HG02885 (cell line): ENCODE measurements at regions not wholly inside any gene's neighbourhood (a gene's known extent, or its start where the extent isn't known, plus 50 kb on each side); places are given as distances from the start of the nearest gene placed in this dataset.

Experiments
- ATAC-seq: cut with Tn5 transposase; IDR thresholded peaks from one replicate; pipeline ENCODE4 v1.9.1; 2021; ENCODE audit warnings: mild to moderate bottlenecking; ENCODE audit not compliant: unreplicated experiment, poor library complexity

DNA sequence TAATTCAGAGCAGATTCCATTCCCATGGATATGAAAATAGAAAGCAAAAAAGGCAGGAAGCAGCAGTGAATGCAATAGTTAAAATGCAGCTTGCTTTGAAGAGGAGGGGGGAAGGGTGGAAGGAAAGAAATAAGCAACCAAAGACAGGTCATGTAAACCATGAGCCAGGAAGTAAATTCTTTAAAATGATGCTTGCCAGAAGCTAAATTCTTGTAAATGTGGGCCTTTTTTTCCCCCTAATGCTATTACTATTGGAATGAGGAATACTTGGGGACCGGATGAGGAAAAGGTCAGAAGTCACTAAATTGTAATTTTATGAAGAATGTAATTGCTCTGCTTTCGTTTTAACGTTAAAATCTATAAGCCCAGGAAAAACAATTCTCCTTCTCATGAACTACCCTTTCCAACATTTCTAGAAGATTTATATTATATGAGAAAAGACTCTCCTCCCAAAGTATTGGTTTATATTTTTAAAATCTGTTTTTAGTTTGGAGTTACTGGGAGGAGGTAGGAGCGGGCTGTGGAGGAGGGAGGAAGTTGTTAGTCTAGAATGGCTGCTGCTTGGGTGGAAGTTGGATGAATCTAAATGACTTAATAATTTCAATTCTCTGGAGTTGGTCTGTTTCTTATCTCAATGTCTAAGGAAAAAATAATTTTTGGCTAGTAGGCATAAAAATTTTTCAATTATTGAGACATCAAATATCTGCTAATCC, 77.6 kb upstream of the PCDH18 start:
- no peak for ATAC-seq

DNA sequence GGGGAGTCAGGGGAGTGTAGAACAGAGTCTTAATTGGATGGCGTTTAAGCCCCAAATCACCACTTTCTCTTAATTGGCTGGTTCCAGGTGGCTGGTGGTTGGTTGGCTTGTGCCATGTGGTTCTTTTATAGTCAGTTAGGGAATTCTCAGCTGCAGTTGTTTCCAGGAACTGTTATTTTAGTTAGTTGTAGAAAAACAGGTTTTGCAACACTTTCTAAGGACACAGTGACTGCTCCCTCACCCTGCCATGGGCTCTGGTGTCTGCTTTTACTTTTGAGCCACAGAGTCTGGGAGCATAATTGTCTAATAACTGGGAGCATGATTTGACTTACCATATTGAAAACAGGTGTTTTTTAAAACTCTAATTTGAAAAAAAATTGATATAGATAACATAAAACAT, 75.8 kb upstream of the PCDH18 start:
- ATAC-seq: no peak

DNA sequence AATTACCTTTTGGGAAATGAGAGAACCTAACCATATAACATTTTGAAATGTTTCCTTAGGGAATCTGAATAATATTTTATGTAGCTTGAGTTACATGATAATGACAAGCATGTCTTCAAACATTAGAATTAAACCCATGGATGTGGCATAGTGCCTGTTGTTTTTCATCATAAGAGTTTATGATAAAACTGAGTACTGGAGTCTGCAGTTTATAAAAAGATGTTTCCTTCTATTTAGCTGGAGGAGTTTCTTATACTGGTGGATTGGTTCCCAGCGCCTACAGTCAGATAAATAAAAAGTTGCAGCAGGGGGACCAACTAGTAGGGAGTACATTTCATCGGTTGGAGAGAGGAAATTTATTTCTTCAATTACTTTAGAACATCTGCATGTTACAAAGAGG, 70.1 kb upstream of the PCDH18 start:
- no peak for ATAC-seq

DNA sequence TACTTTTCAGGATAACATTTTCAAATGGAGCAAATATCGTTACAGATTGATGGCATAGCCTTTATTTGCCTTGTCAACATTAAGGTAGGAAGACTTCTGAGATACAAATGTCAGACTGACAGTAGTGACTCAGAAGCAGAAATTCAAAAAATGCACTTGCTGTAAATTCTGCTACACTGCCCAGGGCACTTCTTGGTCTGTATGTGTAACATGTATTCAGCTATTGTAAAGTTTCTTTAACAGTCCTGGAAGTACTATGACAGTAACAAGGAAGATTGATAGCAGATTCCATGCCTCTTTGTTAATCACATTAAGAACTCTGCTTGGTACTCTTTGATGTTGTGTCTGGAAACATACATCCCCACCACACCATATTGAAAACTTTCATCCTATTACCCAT, 69.6 kb upstream of the PCDH18 start:
- ATAC-seq: no peak

DNA sequence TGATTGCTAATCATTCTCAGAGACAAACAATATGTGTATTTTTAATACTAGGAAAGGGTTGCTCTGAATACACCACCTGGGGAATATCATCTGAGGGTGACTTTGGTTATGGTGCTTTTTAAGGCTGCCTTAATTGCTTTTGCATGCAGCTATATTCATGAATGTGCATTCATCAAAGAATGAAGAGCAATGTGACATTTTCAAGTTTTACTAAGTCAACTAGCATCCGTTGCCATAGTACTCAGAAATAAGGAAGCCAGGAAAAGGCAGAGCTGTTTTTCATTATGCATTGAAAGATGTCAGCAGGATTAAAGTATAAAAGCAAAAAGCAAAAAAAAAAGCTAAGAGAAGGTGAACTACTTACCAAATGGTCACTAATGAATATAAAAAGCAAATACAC, 67.4 kb upstream of the PCDH18 start:
- ATAC-seq: no peak

DNA sequence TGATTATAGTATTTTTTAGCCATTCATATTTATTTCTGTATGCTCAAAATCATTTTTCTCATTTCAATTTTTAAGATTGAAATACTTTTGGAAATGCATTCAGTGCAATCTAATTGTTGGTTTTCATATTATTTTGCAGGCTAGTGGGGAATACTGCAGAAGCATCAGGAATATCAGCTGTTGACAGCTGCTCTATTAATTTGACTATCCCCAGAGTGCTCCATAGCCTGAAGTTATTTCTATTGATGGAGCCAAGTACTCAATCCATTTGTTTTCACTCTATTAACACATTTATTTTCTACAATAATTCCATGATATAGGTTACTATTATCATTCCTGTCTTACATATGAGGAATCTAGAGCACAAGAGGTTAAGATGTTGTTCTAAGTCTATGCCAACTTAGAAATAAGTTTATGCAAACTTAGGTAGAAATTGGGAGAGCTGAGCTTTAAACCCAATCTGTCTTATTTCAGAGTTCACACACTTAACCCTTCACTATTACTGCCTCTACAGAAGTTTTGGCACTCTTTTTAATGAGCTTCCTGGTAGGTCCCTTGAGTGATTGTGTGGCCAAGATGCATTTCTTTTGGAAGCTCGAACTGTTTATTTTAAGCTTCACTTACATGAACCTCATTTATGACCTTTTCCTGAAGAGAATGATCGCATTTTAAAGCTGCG, 65.6 kb upstream of the PCDH18 start:
- no peak for ATAC-seq

DNA sequence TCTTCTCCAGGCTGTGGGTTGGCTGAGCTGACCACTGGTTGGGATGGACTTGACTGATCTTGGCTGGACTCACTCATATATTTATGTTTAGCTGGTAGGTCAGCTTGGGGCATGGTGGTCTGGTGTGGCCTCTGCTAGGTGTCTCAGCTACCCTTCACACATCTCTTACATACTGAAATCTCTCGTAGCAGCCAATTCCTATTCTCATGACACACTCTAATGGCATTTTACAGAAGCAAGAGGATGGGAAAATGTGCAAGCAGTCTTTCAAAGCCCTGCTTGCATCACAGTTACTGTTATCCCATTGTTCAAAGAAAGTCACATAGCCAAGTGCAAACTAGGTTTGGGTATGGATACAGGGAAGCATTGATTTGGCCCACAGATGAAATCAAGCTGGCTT, 55.5 kb upstream of the PCDH18 start:
- no peak for ATAC-seq

DNA sequence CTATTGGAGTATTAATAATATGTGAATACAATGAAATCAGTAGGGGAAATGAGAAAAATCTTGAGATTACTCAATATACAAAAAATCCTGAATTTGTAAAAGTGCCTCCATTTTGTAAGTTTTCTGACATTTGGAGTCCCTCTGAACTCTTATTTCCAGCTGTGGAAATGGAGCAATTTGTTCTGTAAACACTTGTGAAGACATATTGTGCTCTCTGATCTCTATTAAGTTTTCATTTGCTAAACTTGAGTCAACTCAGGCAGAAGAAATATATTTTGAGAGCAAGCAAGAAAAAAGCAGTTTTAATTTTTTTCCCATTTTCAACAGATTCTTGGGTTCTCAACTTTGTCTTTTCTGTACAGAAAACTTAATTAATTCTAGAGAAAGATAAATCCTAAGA, 51.4 kb upstream of the PCDH18 start:
- no peak for ATAC-seq
